ENCODE measurements at regions not wholly inside any gene's neighbourhood (a gene's known extent, or its start where the extent isn't known, plus 50 kb on each side); places are given as distances from the start of the nearest gene placed in this dataset.

DNA sequence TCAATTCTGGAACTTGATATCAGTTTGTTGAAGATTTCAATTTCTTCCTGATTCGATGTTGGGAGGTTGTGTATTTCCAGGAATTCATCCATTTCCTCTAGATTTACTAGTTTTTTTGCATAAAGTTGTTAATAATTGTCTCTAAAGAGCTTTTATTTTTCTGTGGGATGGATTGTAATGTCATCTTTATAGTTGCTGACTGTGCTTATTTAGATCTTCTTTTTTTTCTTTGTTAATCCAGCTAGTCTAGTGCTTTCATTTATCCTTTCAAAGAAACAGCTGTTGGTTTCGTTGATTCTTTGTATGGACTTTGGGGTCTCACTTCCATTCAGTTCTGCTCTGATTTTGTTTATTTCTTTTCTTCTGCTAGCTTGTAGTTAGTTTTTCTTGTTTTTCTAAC lies 302.0 kb upstream of the DMAC1 start:
- TF ChIP-seq EZH2 (IDR thresholded peaks at IDR 0.05; ENCODE audit: borderline replicate concordance, insufficient read depth, low read length, poor library complexity, severe bottlenecking) (no peak), RAD21 (conservative IDR thresholded peaks at IDR 0.05) (no peak), EP300 (conservative IDR thresholded peaks at IDR 0.05; ENCODE audit: poor library complexity, severe bottlenecking) (no peak), MXI1 (conservative IDR thresholded peaks at IDR 0.05; ENCODE audit: poor library complexity, severe bottlenecking) (no peak), TAF1 (IDR thresholded peaks at IDR 0.05; ENCODE audit: low read depth) (no peak), POLR2AphosphoS5 (IDR thresholded peaks at IDR 0.05) (no peak)
- TF ChIP-seq, protein P1, sequence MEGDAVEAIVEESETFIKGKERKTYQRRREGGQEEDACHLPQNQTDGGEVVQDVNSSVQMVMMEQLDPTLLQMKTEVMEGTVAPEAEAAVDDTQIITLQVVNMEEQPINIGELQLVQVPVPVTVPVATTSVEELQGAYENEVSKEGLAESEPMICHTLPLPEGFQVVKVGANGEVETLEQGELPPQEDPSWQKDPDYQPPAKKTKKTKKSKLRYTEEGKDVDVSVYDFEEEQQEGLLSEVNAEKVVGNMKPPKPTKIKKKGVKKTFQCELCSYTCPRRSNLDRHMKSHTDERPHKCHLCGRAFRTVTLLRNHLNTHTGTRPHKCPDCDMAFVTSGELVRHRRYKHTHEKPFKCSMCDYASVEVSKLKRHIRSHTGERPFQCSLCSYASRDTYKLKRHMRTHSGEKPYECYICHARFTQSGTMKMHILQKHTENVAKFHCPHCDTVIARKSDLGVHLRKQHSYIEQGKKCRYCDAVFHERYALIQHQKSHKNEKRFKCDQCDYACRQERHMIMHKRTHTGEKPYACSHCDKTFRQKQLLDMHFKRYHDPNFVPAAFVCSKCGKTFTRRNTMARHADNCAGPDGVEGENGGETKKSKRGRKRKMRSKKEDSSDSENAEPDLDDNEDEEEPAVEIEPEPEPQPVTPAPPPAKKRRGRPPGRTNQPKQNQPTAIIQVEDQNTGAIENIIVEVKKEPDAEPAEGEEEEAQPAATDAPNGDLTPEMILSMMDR (IDR thresholded peaks at IDR 0.05; ENCODE audit: poor library complexity, severe bottlenecking) = no peak
- TF ChIP-seq, protein P2, sequence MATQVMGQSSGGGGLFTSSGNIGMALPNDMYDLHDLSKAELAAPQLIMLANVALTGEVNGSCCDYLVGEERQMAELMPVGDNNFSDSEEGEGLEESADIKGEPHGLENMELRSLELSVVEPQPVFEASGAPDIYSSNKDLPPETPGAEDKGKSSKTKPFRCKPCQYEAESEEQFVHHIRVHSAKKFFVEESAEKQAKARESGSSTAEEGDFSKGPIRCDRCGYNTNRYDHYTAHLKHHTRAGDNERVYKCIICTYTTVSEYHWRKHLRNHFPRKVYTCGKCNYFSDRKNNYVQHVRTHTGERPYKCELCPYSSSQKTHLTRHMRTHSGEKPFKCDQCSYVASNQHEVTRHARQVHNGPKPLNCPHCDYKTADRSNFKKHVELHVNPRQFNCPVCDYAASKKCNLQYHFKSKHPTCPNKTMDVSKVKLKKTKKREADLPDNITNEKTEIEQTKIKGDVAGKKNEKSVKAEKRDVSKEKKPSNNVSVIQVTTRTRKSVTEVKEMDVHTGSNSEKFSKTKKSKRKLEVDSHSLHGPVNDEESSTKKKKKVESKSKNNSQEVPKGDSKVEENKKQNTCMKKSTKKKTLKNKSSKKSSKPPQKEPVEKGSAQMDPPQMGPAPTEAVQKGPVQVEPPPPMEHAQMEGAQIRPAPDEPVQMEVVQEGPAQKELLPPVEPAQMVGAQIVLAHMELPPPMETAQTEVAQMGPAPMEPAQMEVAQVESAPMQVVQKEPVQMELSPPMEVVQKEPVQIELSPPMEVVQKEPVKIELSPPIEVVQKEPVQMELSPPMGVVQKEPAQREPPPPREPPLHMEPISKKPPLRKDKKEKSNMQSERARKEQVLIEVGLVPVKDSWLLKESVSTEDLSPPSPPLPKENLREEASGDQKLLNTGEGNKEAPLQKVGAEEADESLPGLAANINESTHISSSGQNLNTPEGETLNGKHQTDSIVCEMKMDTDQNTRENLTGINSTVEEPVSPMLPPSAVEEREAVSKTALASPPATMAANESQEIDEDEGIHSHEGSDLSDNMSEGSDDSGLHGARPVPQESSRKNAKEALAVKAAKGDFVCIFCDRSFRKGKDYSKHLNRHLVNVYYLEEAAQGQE (IDR thresholded peaks at IDR 0.05; ENCODE audit: borderline replicate concordance) = no peak
- H3K27ac ChIP-seq (ENCODE audit: low read length) = no peak overlapping the region
- H3K9ac ChIP-seq (ENCODE audit: low read length) = no peak overlapping the region
- no peak overlapping the region for H3K4me2 ChIP-seq (ENCODE audit: low read length)
- H3K36me3 ChIP-seq (ENCODE audit: insufficient read depth, low read length) = no peaks in the 10 kb centered on the region
- no peaks in the 10 kb centered on the region for H4K20me1 ChIP-seq (ENCODE audit: insufficient read depth)
- H3F3A ChIP-seq (ENCODE audit: insufficient read depth, low read length, poor library complexity, severe bottlenecking) = peaks cover 5% of the 10 kb centered on the region
- H3K79me2 ChIP-seq (replicated peaks; ENCODE audit: insufficient read depth, low read length) = no peaks in the 10 kb centered on the region
- H2AFZ ChIP-seq (ENCODE audit: low read depth, low read length) = no peak overlapping the region
- H3K4me3 ChIP-seq (ENCODE audit: low read length) = no peak overlapping the region
- H3K9me2 ChIP-seq (ENCODE audit: insufficient read depth, low read length) = no peaks in the 10 kb centered on the region
- H3K27me3 ChIP-seq (ENCODE audit: insufficient read depth, low read depth, low read length) = no peaks in the 10 kb centered on the region
- H3K9me3 ChIP-seq (ENCODE audit: low read length) = no peaks in the 10 kb centered on the region

DNA sequence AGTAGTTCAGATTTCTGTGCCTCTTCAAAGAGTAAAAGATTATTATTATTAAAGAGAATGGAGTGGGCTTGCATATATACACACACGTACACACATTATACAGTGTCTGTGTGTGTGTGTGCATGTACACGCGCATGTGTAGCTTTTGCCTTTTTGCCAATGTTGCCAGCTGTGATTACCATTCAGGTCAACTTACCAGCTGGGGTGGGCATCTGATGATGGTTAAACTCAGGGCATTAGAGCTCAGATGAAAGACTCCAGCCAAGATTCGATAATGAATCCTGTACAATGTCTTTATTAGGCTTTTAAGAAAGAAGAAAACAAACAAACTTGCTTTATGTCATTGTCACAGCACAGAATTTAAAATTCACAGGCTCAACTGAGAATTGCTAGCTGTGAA lies 296.5 kb upstream of the DMAC1 start:
- H3K9me3 ChIP-seq (ENCODE audit: low read length) = no peaks in the 10 kb centered on the region
- H3K9ac ChIP-seq (ENCODE audit: low read length) = no peak overlapping the region
- H3K27me3 ChIP-seq (ENCODE audit: insufficient read depth, low read depth, low read length) = no peaks in the 10 kb centered on the region

More for the DNA sequence above, 296.5 kb upstream of the DMAC1 start:
- Histone ChIP-seq H4K20me1 (ENCODE audit: insufficient read depth) (no peaks in the 10 kb centered on the region), H3K9me2 (ENCODE audit: insufficient read depth, low read length) (no peaks in the 10 kb centered on the region), H2AFZ (ENCODE audit: low read depth, low read length) (no peak overlapping the region), H3K4me2 (ENCODE audit: low read length) (peak overlapping the region; percentile 36), H3K27ac (ENCODE audit: low read length) (peak overlapping the region; percentile 36), H3K4me3 (ENCODE audit: low read length) (peak overlapping the region; percentile 25), H3F3A (ENCODE audit: insufficient read depth, low read length, poor library complexity, severe bottlenecking) (peaks cover 8% of the 10 kb centered on the region), H3K79me2 (replicated peaks; ENCODE audit: insufficient read depth, low read length) (no peaks in the 10 kb centered on the region), H3K36me3 (ENCODE audit: insufficient read depth, low read length) (no peaks in the 10 kb centered on the region)
- TF ChIP-seq EP300 (conservative IDR thresholded peaks at IDR 0.05; ENCODE audit: poor library complexity, severe bottlenecking) (no peak), MXI1 (conservative IDR thresholded peaks at IDR 0.05; ENCODE audit: poor library complexity, severe bottlenecking) (no peak), SMC3 (conservative IDR thresholded peaks at IDR 0.05; ENCODE audit: poor library complexity) (no peak), RAD21 (conservative IDR thresholded peaks at IDR 0.05) (no peak), TAF1 (IDR thresholded peaks at IDR 0.05; ENCODE audit: low read depth) (no peak), POLR2AphosphoS5 (IDR thresholded peaks at IDR 0.05) (no peak), EZH2 (IDR thresholded peaks at IDR 0.05; ENCODE audit: borderline replicate concordance, insufficient read depth, low read length, poor library complexity, severe bottlenecking) (no peak)
- TF ChIP-seq, protein P2 (IDR thresholded peaks at IDR 0.05; ENCODE audit: borderline replicate concordance) = no peak
- TF ChIP-seq, protein P1 (IDR thresholded peaks at IDR 0.05; ENCODE audit: poor library complexity, severe bottlenecking) = no peak
